Adrenal gland (tissue), 9 donors: ENCODE measurements at regions not wholly inside any gene's neighbourhood (a gene's known extent, or its start where the extent isn't known, plus 50 kb on each side); places are given as distances from the start of the nearest gene placed in this dataset.

Source experiments
- DNase-seq, 7 donors: peaks; one replicate each; pipeline ENCODE4 v3.0.0-alpha.2; 2019 to 2020
- H3K27ac ChIP-seq, 5 donors: fragments of 200-600 bp; sonication (generic) in 4 of 5; 1 replicate in 3 of 5; 2 replicates in 2 of 5; pipeline versions ENCODE4 v1.5.1 to v1.8.0; 2016 to 2020; ENCODE audit warnings: mild to moderate bottlenecking in 1 of 5
- H3K27me3 ChIP-seq: fragments of 200-600 bp; 2 replicates; pipeline ENCODE4 v1.8.0; 2021
- H3K36me3 ChIP-seq, 2 donors: fragments of 200-600 bp; replicated peaks in 1 of 2; 1 replicate in 1 of 2; 2 replicates in 1 of 2; pipeline versions ENCODE4 v1.5.1 to v1.8.0; 2018 to 2022
- H3K4me1 ChIP-seq, 2 donors: fragments of 200-600 bp; replicated peaks in 1 of 2; 1 replicate in 1 of 2; 2 replicates in 1 of 2; pipeline versions ENCODE4 v1.5.1 to v1.8.0; 2018 to 2021
- H3K4me3 ChIP-seq, 4 donors: fragments of 200-600 bp; sonication (generic) in 3 of 4; one replicate each; pipeline ENCODE4 v1.5.1; 2016 to 2018
- H3K9me3 ChIP-seq, 3 donors: fragments of 200-600 bp; sonication (generic) in 1 of 3; replicated peaks in 1 of 3; 1 replicate in 2 of 3; 2 replicates in 1 of 3; pipeline versions ENCODE4 v1.5.1 to v1.8.0; 2016 to 2021
- CTCF ChIP-seq, 6 experiments: fragments of 450-650 bp in 4 of 6; fragments of 200-600 bp in 2 of 6; sonication (generic) in 1 of 6; IDR thresholded peaks; 1 replicate in 5 of 6; 2 replicates in 1 of 6; pipeline versions ENCODE4 v1.5.1 to v1.8.0; 2016 to 2021; ENCODE audit warnings: antibody characterized with exemption in 6 of 6, mild to moderate bottlenecking in 2 of 6, moderate library complexity in 1 of 6
- POLR2A ChIP-seq, 2 donors: fragments of 450-650 bp; IDR thresholded peaks; one replicate each; pipeline ENCODE4 v1.6.1; 2017; ENCODE audit warnings: antibody characterized with exemption in 2 of 2, mild to moderate bottlenecking in 2 of 2, moderate library complexity in 1 of 2
- WGBS, 4 donors: extraction: QIAGEN DNeasy Blood & Tissue Kit in 2 of 4; methylation state at CpG; one replicate each; pipeline versions ENCODE4 v1.1.5 to v1.1.7; 2013 to 2017; 5-methylcytosine and 5-hydroxymethylcytosine counted together
- intact Hi-C, 2 donors: fragments of 100-400 bp; cut with DNase I; formaldehyde crosslinking; loops; one replicate each; pipeline versions ENCODE4 v1.14.1 to v1.15.0; 2022 to 2023
- donor health status: healthy with polysubstance abuse.
- donor health status: Bipolar disorder and iron deficiency.
- donor health status: DM: yes; HTN: yes; CAD: no.
- donor health status: DM: no; HTN: no; CAD: no.
- donor health status: DM: no; HTN: no; CAD: no.

- Histone ChIP-seq H3K4me1 (no peaks in the 10 kb centered on the region), H3K4me3 (no peak overlapping the region), H3K36me3 (no peaks in the 10 kb centered on the region), H3K27ac (no peak overlapping the region), H3K9me3 (no peaks in the 10 kb centered on the region), H3K27me3 (no peaks in the 10 kb centered on the region)
- DNase-seq: no peak
- 49 to 81% (median 69%) methylated on average over 2 of the region's 2 CpGs for WGBS, 4 donors
- no peak for TF ChIP-seq POLR2A (IDR thresholded peaks at IDR 0.05)
- TF ChIP-seq CTCF (IDR thresholded peaks at IDR 0.05): no peak
- intact Hi-C loops: no loop called here
Measured at GRCh38 chr2:193231634-193232033, 1036.9 kb upstream of the TMEFF2 start.

- H3K36me3 ChIP-seq: no peaks in the 10 kb centered on the region
- 74 to 94% (median 80%) methylated on average over 1 of the region's 1 CpG for WGBS, 4 donors
- no peaks in the 10 kb centered on the region for H3K27me3 ChIP-seq
- H3K4me1 ChIP-seq: no peaks in the 10 kb centered on the region
- intact Hi-C loops: no loop called here
- TF ChIP-seq POLR2A (IDR thresholded peaks at IDR 0.05): no peak
- no peak for TF ChIP-seq CTCF (IDR thresholded peaks at IDR 0.05)
- no peaks in the 10 kb centered on the region for H3K9me3 ChIP-seq
- DNase-seq: no peak
- H3K27ac ChIP-seq: no peak overlapping the region
- no peak overlapping the region for H3K4me3 ChIP-seq
Measured at GRCh38 chr2:193228276-193228675, 1033.5 kb upstream of the TMEFF2 start.

DNA sequence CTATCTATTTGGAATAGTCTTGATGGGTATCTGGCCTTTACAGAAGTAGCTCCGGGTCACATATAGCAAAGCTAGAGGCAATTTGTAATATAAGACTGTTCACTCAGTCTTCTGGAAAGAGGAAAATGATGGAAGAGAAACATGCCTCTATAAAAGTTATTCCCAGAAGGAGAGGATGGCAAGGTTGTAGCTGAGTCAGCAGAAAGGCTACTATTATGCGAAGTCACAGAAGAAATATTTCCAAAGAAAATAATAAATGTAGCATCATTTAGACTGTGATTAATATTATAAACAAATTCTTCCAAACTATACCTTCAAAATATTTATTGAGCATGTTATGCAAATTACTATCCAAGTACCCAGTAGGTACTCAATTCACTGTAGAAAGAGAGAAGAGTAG is 1027.7 kb upstream of the TMEFF2 start:
- 67 to 80% (median 77%) methylated on average over 2 of the region's 2 CpGs for WGBS, 4 donors
- no peak overlapping the region for H3K27ac ChIP-seq
- intact Hi-C loops: no loop called here
- H3K4me1 ChIP-seq: no peaks in the 10 kb centered on the region
- DNase-seq: no peak
- no peaks in the 10 kb centered on the region for H3K27me3 ChIP-seq
- no peaks in the 10 kb centered on the region for H3K36me3 ChIP-seq
- TF ChIP-seq POLR2A (IDR thresholded peaks at IDR 0.05) (no peak), CTCF (IDR thresholded peaks at IDR 0.05) (no peak)
- no peak overlapping the region for H3K4me3 ChIP-seq
- H3K9me3 ChIP-seq: no peaks in the 10 kb centered on the region

DNA sequence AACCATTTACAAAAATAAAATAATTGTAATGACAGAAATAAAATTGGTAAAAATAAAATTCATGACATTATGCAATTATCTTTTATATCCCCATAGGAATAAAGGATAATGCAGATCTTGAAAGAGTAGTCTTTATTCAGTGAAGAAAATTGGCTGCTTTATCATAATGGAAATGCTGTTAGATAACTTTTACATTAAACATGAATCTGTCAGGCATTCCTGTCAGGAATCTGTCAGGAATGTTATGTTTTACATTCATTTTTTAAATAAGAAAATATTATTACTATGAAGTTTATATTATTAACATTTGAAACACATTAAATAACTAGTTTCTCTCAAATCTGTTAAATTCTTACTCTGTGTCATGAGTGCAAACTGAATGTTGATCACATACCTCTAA is 1024.7 kb upstream of the TMEFF2 start:
- Histone ChIP-seq H3K4me1 (no peaks in the 10 kb centered on the region), H3K27ac (no peak overlapping the region), H3K9me3 (no peaks in the 10 kb centered on the region), H3K4me3 (no peak overlapping the region), H3K27me3 (no peaks in the 10 kb centered on the region), H3K36me3 (no peaks in the 10 kb centered on the region)
- DNase-seq: no peak
- intact Hi-C loops: no loop called here
- TF ChIP-seq CTCF (IDR thresholded peaks at IDR 0.05): no peak
- TF ChIP-seq POLR2A (IDR thresholded peaks at IDR 0.05): no peak
